Fibroblast of lung (primary cell): ENCODE measurements at regions not wholly inside any gene's neighbourhood (a gene's known extent, or its start where the extent isn't known, plus 50 kb on each side); places are given as distances from the start of the nearest gene placed in this dataset.

Experiments used
- DNase-seq, 2 donors: peaks; one replicate each; pipeline versions ENCODE4 v3.0.0 to v3.0.0-alpha.2; 2010; ENCODE audit warnings: low read depth in 2 of 2
- H2AFZ ChIP-seq: 2 replicates; pipeline ENCODE4 v1.5.1; 2012; ENCODE audit warnings: low read length, control low read depth, inconsistent platforms
- H3K27ac ChIP-seq: 2 replicates; pipeline ENCODE4 v1.5.1; 2011; ENCODE audit warnings: low read length, control low read depth; ENCODE audit not compliant: insufficient read depth
- H3K27me3 ChIP-seq: 2 replicates; pipeline ENCODE4 v1.5.1; 2011; ENCODE audit warnings: mild to moderate bottlenecking, low read length; ENCODE audit not compliant: control insufficient read depth, insufficient read depth
- H3K36me3 ChIP-seq: 2 replicates; pipeline ENCODE4 v1.5.1; 2011; ENCODE audit warnings: low read length; ENCODE audit not compliant: control insufficient read depth, insufficient read depth
- H3K4me1 ChIP-seq: 2 replicates; pipeline ENCODE4 v1.5.1; 2011; ENCODE audit warnings: low read length; ENCODE audit not compliant: control insufficient read depth, insufficient read depth; ENCODE audit errors: extremely low read depth
- H3K4me2 ChIP-seq: 2 replicates; pipeline ENCODE4 v1.5.1; 2011; ENCODE audit warnings: low read length, control low read depth; ENCODE audit not compliant: insufficient read depth; ENCODE audit errors: extremely low read depth
- H3K4me3 ChIP-seq, 4 experiments: fragments of 200-600 bp in 1 of 4; sonication (generic) in 1 of 4; replicated peaks in 1 of 4; 2 replicates each; pipeline ENCODE4 v1.5.1; 2011 to 2016; ENCODE audit warnings: low read length in 4 of 4, low read depth in 3 of 4, mild to moderate bottlenecking in 3 of 4, control low read depth in 2 of 4, inconsistent platforms in 1 of 4, mixed read lengths in 1 of 4; ENCODE audit not compliant: insufficient read depth in 1 of 4; ENCODE audit errors: control extremely low read depth in 1 of 4
- H3K79me2 ChIP-seq: 2 replicates; pipeline ENCODE4 v1.5.1; 2012; ENCODE audit warnings: mild to moderate bottlenecking, low read length, inconsistent platforms; ENCODE audit not compliant: control insufficient read depth, insufficient read depth
- H3K9ac ChIP-seq: 2 replicates; pipeline ENCODE4 v1.5.1; 2011; ENCODE audit warnings: mild to moderate bottlenecking, low read length, control low read depth; ENCODE audit not compliant: insufficient read depth
- H3K9me3 ChIP-seq: 2 replicates; pipeline ENCODE4 v1.5.1; 2012; ENCODE audit warnings: low read depth, low read length; ENCODE audit not compliant: control insufficient read depth, insufficient read depth
- H4K20me1 ChIP-seq: 2 replicates; pipeline ENCODE4 v1.5.1; 2011; ENCODE audit warnings: low read length; ENCODE audit not compliant: control insufficient read depth, insufficient read depth; ENCODE audit errors: extremely low read depth
- CTCF ChIP-seq, 2 donors: IDR thresholded peaks in 1 of 2; conservative IDR thresholded peaks in 1 of 2; 1 replicate in 1 of 2; 2 replicates in 1 of 2; pipeline ENCODE4 v1.5.1; 2011 to 2012; ENCODE audit warnings: low read length in 2 of 2, control low read depth in 1 of 2, inconsistent platforms in 1 of 2, low read depth in 1 of 2, mild to moderate bottlenecking in 1 of 2
- EZH2 ChIP-seq: IDR thresholded peaks from 2 replicates; pipeline ENCODE4 v1.5.1; 2012; ENCODE audit warnings: low read length, control low read depth, mild to moderate bottlenecking; ENCODE audit errors: missing control alignments

- no peak overlapping the region for H3K9ac ChIP-seq
- H3K4me2 ChIP-seq, result no peak overlapping the region
- no peaks in the 10 kb centered on the region for H3K79me2 ChIP-seq
- no peaks in the 10 kb centered on the region for H3K9me3 ChIP-seq
- no peak for TF ChIP-seq CTCF (conservative IDR thresholded peaks at IDR 0.05 in 1 of 2, IDR thresholded peaks at IDR 0.05 in 1 of 2; ENCODE audit: low read depth in 1 of 2, low read length in 2 of 2)
- no peak for TF ChIP-seq EZH2
- H3K4me1 ChIP-seq, result no peaks in the 10 kb centered on the region
- no peaks in the 10 kb centered on the region for H3K36me3 ChIP-seq
- no peak overlapping the region for H3K4me3 ChIP-seq
- peaks cover 20% of the 10 kb centered on the region for H3K27me3 ChIP-seq
- no peaks in the 10 kb centered on the region for H4K20me1 ChIP-seq
- DNase-seq, result no peak
- H3K27ac ChIP-seq, result no peak overlapping the region
- no peak overlapping the region for H2AFZ ChIP-seq
These were observed 149.3 kb downstream of the IRF8 start for GRCh38 chr16:86048221-86048620.

- no peak overlapping the region for H2AFZ ChIP-seq
- H3K4me2 ChIP-seq, result no peak overlapping the region
- H3K9ac ChIP-seq, result no peak overlapping the region
- no peak for DNase-seq
- H4K20me1 ChIP-seq, result no peaks in the 10 kb centered on the region
- no peak overlapping the region for H3K4me3 ChIP-seq
- no peaks in the 10 kb centered on the region for H3K4me1 ChIP-seq
- H3K9me3 ChIP-seq, result no peaks in the 10 kb centered on the region
- TF ChIP-seq CTCF (conservative IDR thresholded peaks at IDR 0.05 in 1 of 2, IDR thresholded peaks at IDR 0.05 in 1 of 2; ENCODE audit: low read depth in 1 of 2, low read length in 2 of 2) (no peak), EZH2 (no peak)
- no peaks in the 10 kb centered on the region for H3K79me2 ChIP-seq
- H3K36me3 ChIP-seq, result no peaks in the 10 kb centered on the region
- peaks cover 20% of the 10 kb centered on the region for H3K27me3 ChIP-seq
- H3K27ac ChIP-seq, result no peak overlapping the region
These were observed 150.1 kb downstream of the IRF8 start for GRCh38 chr16:86048882-86049585.

- Histone ChIP-seq H3K4me3 (no peak overlapping the region), H3K9me3 (no peaks in the 10 kb centered on the region), H3K9ac (no peak overlapping the region), H2AFZ (no peak overlapping the region), H3K4me2 (no peak overlapping the region), H3K27ac (no peak overlapping the region), H3K27me3 (peaks cover 20% of the 10 kb centered on the region), H3K79me2 (no peaks in the 10 kb centered on the region), H3K4me1 (no peaks in the 10 kb centered on the region), H4K20me1 (no peaks in the 10 kb centered on the region), H3K36me3 (no peaks in the 10 kb centered on the region)
- no peak for DNase-seq
- TF ChIP-seq EZH2 (no peak), CTCF (conservative IDR thresholded peaks at IDR 0.05 in 1 of 2, IDR thresholded peaks at IDR 0.05 in 1 of 2; ENCODE audit: low read depth in 1 of 2, low read length in 2 of 2) (no peak)
These were observed 150.7 kb downstream of the IRF8 start for GRCh38 chr16:86049641-86050040.
